Right lobe of liver (tissue), 4 donors: ENCODE measurements at regions not wholly inside any gene's neighbourhood (a gene's known extent, or its start where the extent isn't known, plus 50 kb on each side); places are given as distances from the start of the nearest gene placed in this dataset.

ENCODE experiments used
- CTCF ChIP-seq, 4 donors: fragments of 200-600 bp in 3 of 4; fragments of 450-650 bp in 1 of 4; IDR thresholded peaks; one replicate each; pipeline versions ENCODE4 v1.5.1 to v1.8.0; 2016 to 2022; ENCODE audit warnings: antibody characterized with exemption in 4 of 4, mild to moderate bottlenecking in 2 of 4
- POLR2A ChIP-seq: fragments of 450-650 bp; IDR thresholded peaks from one replicate; pipeline ENCODE4 v1.6.1; 2017; ENCODE audit warnings: antibody characterized with exemption, mild to moderate bottlenecking
- donor health status: DM: no; HTN: no; CAD: no.
- donor health status: DM: no; HTN: no; CAD: no.
- donor health status: DM: no; HTN: yes; CAD: no.

DNA sequence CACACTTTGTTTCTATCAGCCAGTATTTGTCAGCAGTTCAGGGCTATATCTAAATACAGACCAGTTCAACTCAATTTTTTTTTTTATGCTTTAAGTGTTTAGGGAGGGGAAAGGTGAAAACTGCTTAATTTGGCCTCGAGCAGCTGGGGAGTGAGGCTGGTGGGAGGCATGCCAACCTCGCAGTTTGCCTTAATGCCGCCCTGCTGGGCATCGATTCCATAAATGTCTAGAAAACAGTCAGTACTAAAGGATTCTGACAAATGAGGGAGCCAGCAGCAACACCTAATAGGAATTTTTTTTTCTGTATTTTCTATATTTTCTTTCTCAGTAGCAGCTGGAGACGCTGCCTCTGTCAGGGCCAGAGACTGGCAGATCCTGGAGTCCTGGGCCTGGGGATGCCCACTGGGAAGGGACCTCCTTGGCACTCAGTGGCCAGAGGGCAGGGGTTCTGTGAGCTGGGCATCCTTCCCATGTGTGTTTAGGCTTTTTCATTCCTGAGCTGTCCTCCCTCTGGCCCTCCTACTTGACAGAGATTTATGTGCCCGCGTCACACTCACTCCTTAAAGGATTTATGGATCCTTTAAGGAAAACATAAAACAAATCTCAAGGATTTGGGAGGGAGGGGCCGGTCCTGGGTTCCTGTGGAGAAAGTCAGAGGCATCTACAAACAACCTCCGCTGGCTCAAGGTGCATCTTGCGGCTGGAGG is 117.8 kb downstream of the WNT5A start:
- TF ChIP-seq CTCF (IDR thresholded peaks at IDR 0.05) (no peak), POLR2A (no peak)
